Thymus (tissue), 11 donors: ENCODE measurements at regions not wholly inside any gene's neighbourhood (a gene's known extent, or its start where the extent isn't known, plus 50 kb on each side); places are given as distances from the start of the nearest gene placed in this dataset.
A peak's percentile ranks its signal among the peaks of the same experiment; 100 is the strongest.

Experiments
- DNase-seq, 9 donors: peaks; one replicate each; pipeline ENCODE4 v3.0.0-alpha.2; 2013; ENCODE audit warnings: low spot score in 9 of 9, low read depth in 6 of 9, missing footprints in 1 of 9
- H3K27ac ChIP-seq, 2 donors: one replicate each; pipeline ENCODE4 v1.5.1; 2013; ENCODE audit warnings: control low read depth in 1 of 2, low read depth in 1 of 2, low read length in 1 of 2, mild to moderate bottlenecking in 1 of 2, moderate library complexity in 1 of 2
- H3K27me3 ChIP-seq, 2 donors: one replicate each; pipeline ENCODE4 v1.5.1; 2013; ENCODE audit warnings: low read length in 1 of 2; ENCODE audit not compliant: control insufficient read depth in 2 of 2, insufficient read depth in 1 of 2
- H3K36me3 ChIP-seq, 2 donors: one replicate each; pipeline ENCODE4 v1.5.1; 2013; ENCODE audit warnings: low read length in 1 of 2, mild to moderate bottlenecking in 1 of 2, moderate library complexity in 1 of 2; ENCODE audit not compliant: control insufficient read depth in 2 of 2, insufficient read depth in 2 of 2
- H3K4me1 ChIP-seq, 2 donors: one replicate each; pipeline ENCODE4 v1.5.1; 2013; ENCODE audit warnings: low read length in 2 of 2; ENCODE audit not compliant: control insufficient read depth in 2 of 2, insufficient read depth in 2 of 2
- H3K4me3 ChIP-seq, 2 donors: one replicate each; pipeline ENCODE4 v1.5.1; 2013; ENCODE audit warnings: low read length in 2 of 2, control low read depth in 1 of 2, mild to moderate bottlenecking in 1 of 2
- H3K9me3 ChIP-seq, 2 donors: one replicate each; pipeline ENCODE4 v1.5.1; 2013; ENCODE audit warnings: low read length in 1 of 2, mild to moderate bottlenecking in 1 of 2; ENCODE audit not compliant: control insufficient read depth in 2 of 2, insufficient read depth in 1 of 2
- WGBS: extraction: QIAGEN DNeasy Blood & Tissue Kit; methylation state at CpG from one replicate; pipeline ENCODE4 v1.1.7; 2013; 5-methylcytosine and 5-hydroxymethylcytosine counted together
- donor health status: healthy.

DNA sequence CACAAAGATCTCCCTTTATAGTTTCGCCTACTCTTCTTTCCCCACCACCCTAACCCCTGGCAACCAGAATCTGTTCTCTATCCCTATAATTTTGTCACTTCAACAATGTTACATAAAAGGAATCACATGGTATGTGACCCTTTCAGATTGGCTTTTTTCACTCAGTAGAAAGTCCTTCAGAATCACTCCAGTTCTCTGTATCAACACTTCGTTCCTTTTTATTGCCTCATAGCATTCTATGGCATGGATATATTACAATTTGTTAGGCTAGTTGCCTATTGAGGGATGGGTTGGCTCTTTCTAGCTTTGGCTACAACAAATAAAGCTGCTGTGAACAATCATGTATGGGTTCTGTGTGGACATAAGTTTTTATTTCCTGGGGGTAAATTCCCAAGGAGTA is 163.1 kb downstream of the RPIA start:
- no peak overlapping the region for H3K27ac ChIP-seq
- WGBS: 99% methylated on average over 2 of the region's 2 CpGs
- H3K9me3 ChIP-seq: no peaks in the 10 kb centered on the region

DNA sequence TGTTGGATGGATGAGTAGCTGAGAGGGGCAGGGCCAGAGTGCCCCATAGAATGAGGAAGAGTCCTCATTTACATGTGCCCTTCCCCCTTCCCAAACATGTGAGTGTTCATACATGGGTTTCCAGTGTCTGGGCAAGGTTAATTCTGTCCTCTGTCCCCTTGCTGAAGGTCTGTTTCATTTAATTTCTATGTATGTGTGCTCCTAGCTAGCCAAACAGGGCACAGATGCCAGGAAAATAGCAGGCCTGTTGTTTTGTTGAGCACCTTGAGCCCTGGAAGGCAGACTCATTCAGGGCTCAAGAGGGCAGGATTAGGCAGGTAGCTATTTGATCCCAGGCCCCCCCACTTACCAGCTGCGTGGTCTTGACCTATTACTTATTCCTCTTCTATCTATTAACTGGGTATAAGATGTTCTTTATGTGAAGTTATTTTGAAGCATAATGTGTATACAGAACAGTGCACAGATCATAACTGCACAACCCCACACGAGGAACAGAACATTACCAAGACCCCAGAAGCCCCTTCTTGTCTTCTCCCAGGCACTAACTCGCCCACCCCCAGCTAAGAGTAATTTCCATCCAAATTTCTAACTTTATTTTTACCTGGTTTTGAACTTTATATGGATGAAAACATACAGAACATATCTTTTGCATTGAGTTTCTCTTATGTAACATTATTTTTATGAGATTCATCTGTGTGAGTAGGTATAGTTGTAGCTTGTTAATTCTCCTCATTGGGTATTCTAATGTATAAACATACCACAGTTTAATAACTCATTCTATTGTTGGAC is 164.3 kb downstream of the RPIA start:
- H3K36me3 ChIP-seq: no peaks in the 10 kb centered on the region
- H3K4me3 ChIP-seq: no peak overlapping the region
- no peak overlapping the region for H3K27ac ChIP-seq
- H3K4me1 ChIP-seq: peaks cover 0 to 5% of the 10 kb centered on the region in 2 donors
- no peaks in the 10 kb centered on the region for H3K27me3 ChIP-seq
- H3K9me3 ChIP-seq: no peaks in the 10 kb centered on the region
- DNase-seq: no peak
- 81% methylated on average over 3 of the region's 3 CpGs for WGBS

More for the DNA sequence above, 163.1 kb downstream of the RPIA start:
- H3K27me3 ChIP-seq: no peaks in the 10 kb centered on the region
- no peaks in the 10 kb centered on the region for H3K36me3 ChIP-seq
- H3K4me3 ChIP-seq: no peak overlapping the region
- peaks cover 0 to 5% of the 10 kb centered on the region in 2 donors for H3K4me1 ChIP-seq
- no peak for DNase-seq

DNA sequence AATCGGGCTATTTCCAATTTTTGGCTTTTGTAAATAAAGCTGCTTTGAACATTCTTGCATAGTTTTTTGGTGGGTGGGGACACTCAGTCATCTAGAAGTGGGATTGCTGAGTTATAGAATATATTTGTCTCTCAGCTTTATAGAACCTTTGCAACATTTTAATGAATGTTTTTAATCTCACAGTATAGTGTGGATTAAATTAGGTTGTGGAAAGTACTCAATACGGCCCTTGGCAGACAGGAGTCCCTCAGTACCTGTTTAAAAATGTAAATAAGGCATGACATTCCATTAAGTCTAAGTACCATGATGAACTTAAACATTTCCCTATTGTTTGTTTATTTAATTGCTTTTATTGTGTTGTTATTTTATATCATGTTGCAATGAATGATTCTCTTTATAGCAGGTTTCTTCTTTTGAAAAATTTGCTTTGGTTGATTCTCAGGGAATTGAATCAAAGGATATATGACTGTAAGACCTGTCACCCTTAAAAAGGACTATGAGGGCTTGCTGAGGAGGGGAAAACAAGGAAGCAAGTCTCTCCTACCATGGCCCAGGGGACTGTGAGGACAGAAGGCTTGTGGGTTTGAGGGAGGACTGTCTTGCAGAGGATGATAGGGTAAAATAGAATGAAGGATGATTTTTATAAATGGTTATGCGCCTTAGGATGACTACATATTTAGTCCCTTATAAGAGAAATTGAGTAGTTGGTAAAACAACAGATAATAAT is 165.1 kb downstream of the RPIA start:
- no peaks in the 10 kb centered on the region for H3K9me3 ChIP-seq
- no peak for DNase-seq
- no peaks in the 10 kb centered on the region for H3K27me3 ChIP-seq
- peaks cover 0 to 5% of the 10 kb centered on the region in 2 donors for H3K4me1 ChIP-seq
- no peaks in the 10 kb centered on the region for H3K36me3 ChIP-seq
- WGBS: 83% methylated on average over 3 of the region's 3 CpGs
- H3K4me3 ChIP-seq: no peak overlapping the region
- H3K27ac ChIP-seq: no peak overlapping the region

DNA sequence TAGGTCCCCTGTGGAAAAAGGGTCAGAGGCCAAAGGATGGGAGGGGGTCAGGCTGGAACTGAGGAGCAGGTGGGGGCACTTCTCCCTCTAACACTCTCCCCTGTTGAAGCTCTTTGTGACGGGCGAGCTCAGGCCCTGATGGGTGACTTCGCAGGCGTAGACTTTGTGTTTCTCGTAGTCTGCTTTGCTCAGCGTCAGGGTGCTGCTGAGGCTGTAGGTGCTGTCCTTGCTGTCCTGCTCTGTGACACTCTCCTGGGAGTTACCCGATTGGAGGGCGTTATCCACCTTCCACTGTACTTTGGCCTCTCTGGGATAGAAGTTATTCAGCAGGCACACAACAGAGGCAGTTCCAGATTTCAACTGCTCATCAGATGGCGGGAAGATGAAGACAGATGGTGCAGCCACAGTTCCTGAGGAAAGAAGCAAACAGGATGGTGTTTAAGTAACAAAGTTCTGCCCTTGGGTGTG is 165.8 kb downstream of the RPIA start:
- H3K9me3 ChIP-seq: no peaks in the 10 kb centered on the region
- H3K27me3 ChIP-seq: no peaks in the 10 kb centered on the region
- no peak for DNase-seq
- no peak overlapping the region for H3K27ac ChIP-seq
- peaks cover 0 to 5% of the 10 kb centered on the region in 2 donors for H3K4me1 ChIP-seq
- WGBS: 95% methylated on average over 9 of the region's 9 CpGs
- H3K36me3 ChIP-seq: no peaks in the 10 kb centered on the region
- no peak overlapping the region for H3K4me3 ChIP-seq

DNA sequence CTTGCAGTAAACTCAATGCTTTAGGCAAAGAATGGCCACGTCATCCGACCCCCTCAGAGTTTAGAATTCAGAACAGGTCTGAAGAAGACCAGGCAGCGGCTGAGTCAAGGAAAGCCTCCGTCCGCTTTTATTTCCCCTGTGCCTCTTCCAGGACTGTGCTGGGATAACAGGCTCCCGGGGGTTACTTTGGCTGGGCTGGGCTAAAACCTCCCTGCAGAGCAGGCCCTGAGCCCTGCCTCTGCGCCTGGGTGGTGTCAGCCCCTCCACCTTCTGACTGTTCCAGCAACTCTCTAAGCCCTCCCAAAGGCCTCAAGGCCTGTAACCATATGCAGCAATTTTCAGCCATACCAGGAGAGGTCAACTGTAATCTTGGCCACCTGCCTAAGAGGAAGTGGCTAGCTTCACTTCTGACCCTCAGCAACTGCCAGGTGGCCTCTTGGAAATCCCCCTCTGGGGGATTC is 166.5 kb downstream of the RPIA start:
- no peak overlapping the region for H3K4me3 ChIP-seq
- H3K4me1 ChIP-seq: peaks cover 0 to 5% of the 10 kb centered on the region in 2 donors
- no peak for DNase-seq
- no peaks in the 10 kb centered on the region for H3K27me3 ChIP-seq
- H3K27ac ChIP-seq: peak overlapping the region in 1 of 2 donors; percentile 28
- no peaks in the 10 kb centered on the region for H3K36me3 ChIP-seq
- 93% methylated on average over 7 of the region's 7 CpGs for WGBS
- no peaks in the 10 kb centered on the region for H3K9me3 ChIP-seq

DNA sequence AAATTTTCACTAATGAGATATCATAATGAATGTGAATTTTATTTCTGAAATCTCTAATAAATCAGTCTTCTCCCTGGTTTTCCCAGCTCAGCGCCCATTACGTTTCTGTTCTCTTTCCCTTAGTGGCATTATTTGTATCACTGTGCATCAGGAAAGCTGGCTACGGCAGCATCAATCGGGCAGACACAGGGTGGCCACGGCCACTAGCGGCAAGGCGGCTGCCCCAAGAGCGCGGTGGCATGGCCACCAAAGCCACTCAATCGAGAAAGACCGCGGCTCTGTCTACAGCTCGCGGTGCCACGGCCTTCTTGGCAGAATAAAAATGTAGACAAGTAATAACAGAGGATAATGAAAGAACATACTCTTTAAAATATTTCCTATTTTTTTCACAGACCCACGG is 168.0 kb downstream of the RPIA start:
- Histone ChIP-seq H3K9me3 (no peaks in the 10 kb centered on the region), H3K27me3 (no peaks in the 10 kb centered on the region), H3K4me3 (no peak overlapping the region), H3K27ac (no peak overlapping the region), H3K4me1 (peaks cover 0 to 5% of the 10 kb centered on the region in 2 donors), H3K36me3 (no peaks in the 10 kb centered on the region)
- WGBS: 98% methylated on average over 16 of the region's 16 CpGs
- no peak for DNase-seq

DNA sequence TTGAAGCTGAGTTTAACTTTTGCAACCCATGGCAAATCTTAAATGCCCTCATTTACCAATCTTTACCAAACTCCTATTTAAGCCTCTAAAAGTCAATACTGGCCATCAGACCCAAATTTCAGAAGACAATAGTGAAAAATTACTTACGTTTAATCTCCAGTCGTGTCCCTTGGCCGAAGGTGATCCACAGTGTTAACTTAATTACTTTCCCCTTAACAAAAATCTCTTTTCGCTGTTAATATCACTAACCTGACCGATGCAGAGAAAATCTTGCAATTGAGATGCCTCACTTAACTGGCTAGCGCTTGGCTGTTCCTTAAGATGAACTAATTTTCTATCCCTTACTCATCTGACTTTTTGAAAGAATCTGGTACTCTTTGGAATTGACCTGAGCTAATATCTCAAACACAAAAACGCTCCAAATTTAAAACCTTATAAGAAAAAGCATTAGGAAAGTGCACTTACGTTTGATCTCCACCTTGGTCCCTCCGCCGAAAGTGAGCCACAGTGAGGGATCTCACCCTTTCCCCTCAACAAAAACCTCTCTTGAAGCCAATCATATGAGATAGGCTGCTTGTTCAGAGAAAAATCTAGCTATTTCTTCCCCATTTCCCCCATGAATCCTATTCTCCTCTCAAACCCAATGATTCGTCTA is 169.1 kb downstream of the RPIA start:
- Histone ChIP-seq H3K4me3 (no peak overlapping the region), H3K27me3 (no peaks in the 10 kb centered on the region), H3K27ac (no peak overlapping the region), H3K36me3 (no peaks in the 10 kb centered on the region), H3K9me3 (no peaks in the 10 kb centered on the region), H3K4me1 (peaks cover 6 to 12% of the 10 kb centered on the region in 2 donors)
- 98% methylated on average over 11 of the region's 11 CpGs for WGBS
- DNase-seq: no peak

DNA sequence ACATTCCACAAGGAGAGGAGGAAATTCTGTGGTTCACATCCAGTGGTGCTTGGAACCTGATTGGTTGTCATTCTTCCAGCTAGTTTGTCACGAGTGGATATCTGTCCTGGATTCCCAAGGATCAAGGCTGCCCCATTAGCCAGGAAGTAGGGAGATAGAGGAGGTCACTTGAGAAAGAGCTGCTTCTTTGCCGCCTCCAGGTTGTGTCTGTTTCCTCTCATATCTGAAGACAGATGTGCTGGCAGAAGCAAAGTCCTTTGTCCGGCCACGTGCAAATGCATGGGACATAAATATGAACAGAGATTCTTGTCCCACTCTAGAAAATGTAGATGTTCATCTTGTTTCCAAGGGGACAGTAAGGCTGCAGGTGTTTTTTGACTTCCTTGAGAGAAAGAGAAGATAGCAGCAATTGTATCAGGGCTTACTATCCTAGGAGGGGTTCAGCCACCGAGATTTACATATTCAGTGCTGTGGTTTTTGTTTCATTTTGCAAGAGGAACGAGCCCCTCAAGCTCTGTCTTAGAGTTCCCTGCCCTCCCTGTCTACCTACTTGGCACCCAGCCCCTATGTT is 174.4 kb downstream of the RPIA start:
- Histone ChIP-seq H3K27me3 (no peaks in the 10 kb centered on the region), H3K27ac (peak overlapping the region; percentile 46 to 54), H3K9me3 (no peaks in the 10 kb centered on the region), H3K4me3 (peak overlapping the region; percentile 1 to 27), H3K36me3 (no peaks in the 10 kb centered on the region), H3K4me1 (peaks cover 18 to 22% of the 10 kb centered on the region in 2 donors)
- 4% methylated on average over 6 of the region's 6 CpGs for WGBS
- DNase-seq: peak in 6 of 9 donors; percentile 27 to 74 (median 38)
